OCI-LY3 (cell line): ENCODE measurements at regions not wholly inside any gene's neighbourhood (a gene's known extent, or its start where the extent isn't known, plus 50 kb on each side); places are given as distances from the start of the nearest gene placed in this dataset.

Experiments used
- H2AFZ ChIP-seq: fragments of 200-600, 300-600 bp; shearing (Covaris generic); 2 replicates; pipeline ENCODE4 v1.6.0; 2014; ENCODE audit warnings: antibody characterized with exemption, low read depth, low read length
- H3K27ac ChIP-seq: fragments of 200-600, 300-600 bp; sonication (generic); 2 replicates; pipeline ENCODE4 v1.5.1; 2014; ENCODE audit warnings: mild to moderate bottlenecking, low read length, moderate library complexity, mixed read lengths
- H3K27me3 ChIP-seq: fragments of 200-600, 300-600 bp; sonication (generic); 2 replicates; pipeline ENCODE4 v1.6.1; 2014; ENCODE audit warnings: low read depth, low read length, mixed read lengths
- H3K36me3 ChIP-seq: fragments of 200-600, 300-600 bp; sonication (generic); replicated peaks from 2 replicates; pipeline ENCODE3; 2014; ENCODE audit warnings: low read depth, low read length, mixed read lengths
- H3K4me1 ChIP-seq: fragments of 300-600, 200-600 bp; sonication (generic); 2 replicates; pipeline ENCODE4 v1.6.1; 2014; ENCODE audit warnings: low read length, mixed read lengths
- H3K4me2 ChIP-seq: fragments of 200-600, 300-600 bp; sonication (generic); 2 replicates; pipeline ENCODE4 v1.6.1; 2014; ENCODE audit warnings: low read length, mixed read lengths
- H3K4me3 ChIP-seq: fragments of 300-600, 200-600 bp; sonication (generic); 2 replicates; pipeline ENCODE4 v1.5.1; 2014; ENCODE audit warnings: antibody characterized with exemption, mild to moderate bottlenecking, low read length, moderate library complexity
- H3K79me2 ChIP-seq: fragments of 300-600, 200-600 bp; shearing (Covaris generic); 2 replicates; pipeline ENCODE4 v1.6.1; 2014; ENCODE audit warnings: mild to moderate bottlenecking, low read length, mixed read lengths
- H3K9ac ChIP-seq: fragments of 300-600, 200-600 bp; shearing (Covaris generic); 2 replicates; pipeline ENCODE4 v1.6.0; 2014; ENCODE audit warnings: mild to moderate bottlenecking, low read length, moderate library complexity
- H3K9me3 ChIP-seq: fragments of 200-600, 300-600 bp; shearing (Covaris generic); 2 replicates; pipeline ENCODE4 v1.6.1; 2014; ENCODE audit warnings: low read length, mixed read lengths; ENCODE audit not compliant: insufficient read depth
- H4K20me1 ChIP-seq: fragments of 200-600, 300-600 bp; sonication (generic); 2 replicates; pipeline ENCODE4 v1.6.1; 2016; ENCODE audit warnings: low read length, mixed read lengths; ENCODE audit not compliant: insufficient read depth
- EZH2phosphoT487 ChIP-seq: fragments of 200-600 bp; shearing (Covaris generic); IDR thresholded peaks from 2 replicates; pipeline ENCODE4 v1.6.1; 2018; ENCODE audit warnings: antibody characterized with exemption, mixed run types, low read depth
- TF ChIP-seq, protein P1 (sequence below): fragments of 200-600, 300-600 bp; sonication (generic); IDR thresholded peaks from 2 replicates; pipeline ENCODE4 v1.5.1; 2014; ENCODE audit warnings: antibody characterized with exemption, low read length, low read depth

DNA sequence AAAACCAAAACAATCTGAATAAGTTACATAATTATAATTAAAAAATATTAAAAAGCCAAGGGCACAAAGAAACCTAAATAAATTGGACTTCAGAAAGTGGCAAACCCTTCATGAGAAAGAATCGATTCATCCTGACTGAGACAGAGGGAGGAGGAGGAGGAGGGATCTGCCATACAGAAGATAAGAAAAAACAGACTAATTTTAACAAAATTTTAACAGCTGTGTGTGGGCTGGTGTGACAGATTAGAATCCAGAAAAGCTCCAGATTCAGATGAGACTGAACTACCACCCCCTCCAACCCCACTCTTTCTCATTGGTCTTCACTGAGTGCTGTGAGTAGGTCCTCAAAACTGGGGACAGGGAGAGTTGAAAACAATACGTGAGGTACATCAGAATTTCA, 111.5 kb upstream of the HTR2A start:
- no peaks in the 10 kb centered on the region for H3K4me1 ChIP-seq
- H3K27me3 ChIP-seq = peaks cover 8% of the 10 kb centered on the region; the same call in 1 of the 2 replicates
- H3K36me3 ChIP-seq = no peaks in the 10 kb centered on the region
- no peaks in the 10 kb centered on the region for H3K9me3 ChIP-seq
- no peak overlapping the region for H3K27ac ChIP-seq
- H4K20me1 ChIP-seq = no peaks in the 10 kb centered on the region
- no peak overlapping the region for H3K4me2 ChIP-seq
- H3K79me2 ChIP-seq = no peaks in the 10 kb centered on the region
- no peak overlapping the region for H3K4me3 ChIP-seq
- H2AFZ ChIP-seq = no peak overlapping the region
- no peak for TF ChIP-seq EZH2phosphoT487
- TF ChIP-seq, protein P1, sequence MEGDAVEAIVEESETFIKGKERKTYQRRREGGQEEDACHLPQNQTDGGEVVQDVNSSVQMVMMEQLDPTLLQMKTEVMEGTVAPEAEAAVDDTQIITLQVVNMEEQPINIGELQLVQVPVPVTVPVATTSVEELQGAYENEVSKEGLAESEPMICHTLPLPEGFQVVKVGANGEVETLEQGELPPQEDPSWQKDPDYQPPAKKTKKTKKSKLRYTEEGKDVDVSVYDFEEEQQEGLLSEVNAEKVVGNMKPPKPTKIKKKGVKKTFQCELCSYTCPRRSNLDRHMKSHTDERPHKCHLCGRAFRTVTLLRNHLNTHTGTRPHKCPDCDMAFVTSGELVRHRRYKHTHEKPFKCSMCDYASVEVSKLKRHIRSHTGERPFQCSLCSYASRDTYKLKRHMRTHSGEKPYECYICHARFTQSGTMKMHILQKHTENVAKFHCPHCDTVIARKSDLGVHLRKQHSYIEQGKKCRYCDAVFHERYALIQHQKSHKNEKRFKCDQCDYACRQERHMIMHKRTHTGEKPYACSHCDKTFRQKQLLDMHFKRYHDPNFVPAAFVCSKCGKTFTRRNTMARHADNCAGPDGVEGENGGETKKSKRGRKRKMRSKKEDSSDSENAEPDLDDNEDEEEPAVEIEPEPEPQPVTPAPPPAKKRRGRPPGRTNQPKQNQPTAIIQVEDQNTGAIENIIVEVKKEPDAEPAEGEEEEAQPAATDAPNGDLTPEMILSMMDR = no peak
- no peak overlapping the region for H3K9ac ChIP-seq

DNA sequence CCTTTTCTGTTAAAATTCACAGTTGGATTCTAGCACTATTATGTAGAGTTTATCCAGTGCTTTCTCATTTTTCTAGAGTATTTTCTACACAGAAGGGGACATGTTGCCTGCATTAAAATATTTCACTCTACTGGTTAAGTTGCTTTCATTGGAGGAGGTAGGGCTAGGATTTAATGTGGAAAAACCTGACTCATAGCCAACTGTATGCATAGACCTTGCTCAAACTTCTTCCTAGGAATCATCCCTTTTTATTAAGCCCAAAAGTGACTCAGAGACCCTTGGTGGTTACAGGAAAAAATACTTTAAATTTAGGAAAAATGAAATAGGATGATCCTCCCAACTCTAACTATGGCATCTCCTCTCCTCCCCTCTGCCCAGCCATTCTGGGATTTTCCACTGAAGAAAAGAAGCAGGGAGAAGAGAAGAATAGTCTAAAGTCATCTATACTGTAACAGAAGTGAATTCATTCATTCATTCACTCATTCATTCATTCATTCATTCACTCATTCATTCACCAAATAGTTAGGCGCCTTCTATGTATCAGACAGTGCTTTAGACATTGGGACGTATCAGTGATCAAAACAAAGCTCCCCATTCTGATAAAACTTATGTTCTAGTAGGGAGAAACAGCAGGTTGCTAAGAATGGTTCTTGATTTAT, 109.0 kb upstream of the HTR2A start:
- no peak overlapping the region for H2AFZ ChIP-seq
- H3K9me3 ChIP-seq = no peaks in the 10 kb centered on the region
- H3K9ac ChIP-seq = no peak overlapping the region
- peaks cover 8% of the 10 kb centered on the region; the same call in 1 of the 2 replicates for H3K27me3 ChIP-seq
- H3K36me3 ChIP-seq = no peaks in the 10 kb centered on the region
- no peaks in the 10 kb centered on the region for H3K79me2 ChIP-seq
- H4K20me1 ChIP-seq = no peaks in the 10 kb centered on the region
- no peak overlapping the region for H3K4me3 ChIP-seq
- H3K4me2 ChIP-seq = no peak overlapping the region
- H3K4me1 ChIP-seq = no peaks in the 10 kb centered on the region
- TF ChIP-seq, protein P1 = no peak
- TF ChIP-seq EZH2phosphoT487 = no peak
- no peak overlapping the region for H3K27ac ChIP-seq

DNA sequence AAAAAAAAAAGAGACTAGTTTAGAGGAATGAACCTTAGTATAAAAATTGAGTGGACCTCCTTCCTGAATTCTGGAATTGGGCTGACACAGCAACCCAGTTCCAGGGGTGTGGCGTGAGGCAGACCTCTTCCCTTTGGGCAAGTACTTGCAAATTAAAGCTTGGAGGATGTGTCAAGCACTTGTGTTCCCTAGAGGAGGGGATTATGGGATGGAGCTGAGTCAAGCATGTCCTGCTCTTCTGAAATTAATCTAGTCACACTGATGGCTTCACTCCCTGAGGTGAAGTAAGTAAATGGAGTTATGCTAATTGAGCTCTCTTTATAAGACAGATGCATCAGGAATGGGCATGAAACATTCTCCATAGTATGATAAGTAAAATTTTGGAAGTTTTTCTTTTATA, 107.7 kb upstream of the HTR2A start:
- Histone ChIP-seq H3K4me2 (no peak overlapping the region), H3K4me3 (no peak overlapping the region), H4K20me1 (no peaks in the 10 kb centered on the region), H3K4me1 (no peaks in the 10 kb centered on the region), H3K9me3 (no peaks in the 10 kb centered on the region), H3K36me3 (no peaks in the 10 kb centered on the region), H2AFZ (no peak overlapping the region), H3K9ac (no peak overlapping the region), H3K79me2 (no peaks in the 10 kb centered on the region), H3K27ac (no peak overlapping the region), H3K27me3 (peaks cover 8% of the 10 kb centered on the region; the same call in 1 of the 2 replicates)
- TF ChIP-seq, protein P1 = no peak
- no peak for TF ChIP-seq EZH2phosphoT487

DNA sequence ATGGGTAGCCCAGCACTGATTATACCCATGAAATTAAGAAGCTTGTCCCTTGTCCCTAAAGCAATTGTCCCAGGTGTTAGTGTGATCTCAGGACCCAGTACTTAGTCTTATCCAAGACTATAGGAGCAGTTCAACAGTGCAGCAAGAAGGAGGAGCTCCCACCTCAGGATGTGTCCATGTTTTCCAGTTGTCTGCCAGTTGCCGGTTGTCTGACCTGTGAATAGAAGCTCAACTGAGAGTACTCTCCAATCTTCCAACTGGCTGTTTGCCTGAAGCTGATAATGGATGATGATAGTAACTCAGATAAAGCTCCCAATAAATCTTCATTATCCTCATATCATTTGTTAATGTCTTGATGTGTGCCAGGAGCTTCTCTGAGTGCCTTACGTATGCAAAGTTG, 107.2 kb upstream of the HTR2A start:
- H3K4me1 ChIP-seq = no peaks in the 10 kb centered on the region
- no peak overlapping the region for H3K4me3 ChIP-seq
- TF ChIP-seq, protein P1 = no peak
- TF ChIP-seq EZH2phosphoT487 = no peak
- H3K79me2 ChIP-seq = no peaks in the 10 kb centered on the region
- no peak overlapping the region for H2AFZ ChIP-seq
- H3K9me3 ChIP-seq = no peaks in the 10 kb centered on the region
- H3K36me3 ChIP-seq = no peaks in the 10 kb centered on the region
- no peak overlapping the region for H3K27ac ChIP-seq
- H3K4me2 ChIP-seq = no peak overlapping the region
- H4K20me1 ChIP-seq = no peaks in the 10 kb centered on the region
- peaks cover 8% of the 10 kb centered on the region; the same call in 1 of the 2 replicates for H3K27me3 ChIP-seq
- no peak overlapping the region for H3K9ac ChIP-seq
